ENCODE measurements at regions not wholly inside any gene's neighbourhood (a gene's known extent, or its start where the extent isn't known, plus 50 kb on each side); places are given as distances from the start of the nearest gene placed in this dataset.
"Not testable (repeated sequence)": the region's sequence is repeated elsewhere in the genome, so short reads cannot be mapped to it uniquely, and the experiment has no call there.

GRCh38 chr6:154602708-154603107, 92.2 kb upstream of the CNKSR3 start:
- no peak for DNase-seq

GRCh38 chr6:154604119-154604518, 93.6 kb upstream of the CNKSR3 start:
- DNase-seq, result no peak

- no peak for DNase-seq
These were observed 94.8 kb upstream of the CNKSR3 start for GRCh38 chr6:154605178-154605881.

GRCh38 chr6:154605882-154606370, 95.4 kb upstream of the CNKSR3 start:
- no peak for DNase-seq

GRCh38 chr6:154606457-154606856, 96.0 kb upstream of the CNKSR3 start:
- no peak for DNase-seq

- no peak for DNase-seq
These were observed 96.4 kb upstream of the CNKSR3 start for GRCh38 chr6:154606860-154607259.

GRCh38 chr6:154611241-154611640, 100.8 kb upstream of the CNKSR3 start:
- no peak for DNase-seq

GRCh38 chr6:154611847-154612246, 101.4 kb upstream of the CNKSR3 start:
- DNase-seq, result no peak

GRCh38 chr6:154613137-154613676, 102.7 kb upstream of the CNKSR3 start:
- DNase-seq, result no peak

GRCh38 chr6:154614101-154614500, 103.6 kb upstream of the CNKSR3 start:
- no peak for DNase-seq

- no peak for DNase-seq
These were observed 104.2 kb upstream of the CNKSR3 start for GRCh38 chr6:154614641-154615040.

- peak; percentile 32 for DNase-seq
These were observed 105.1 kb upstream of the CNKSR3 start for GRCh38 chr6:154615483-154616025.

GRCh38 chr6:154617175-154617574, 106.7 kb upstream of the CNKSR3 start:
- DNase-seq, result no peak

GRCh38 chr6:154619146-154619545, 108.7 kb upstream of the CNKSR3 start:
- DNase-seq, result no peak

- no peak for DNase-seq
These were observed 111.2 kb upstream of the CNKSR3 start for GRCh38 chr6:154621686-154622085.

- no peak for DNase-seq
These were observed 110.4 kb upstream of the SCAF8 start for GRCh38 chr6:154622618-154623336.

GRCh38 chr6:154623391-154623790, 109.8 kb upstream of the SCAF8 start:
- no peak for DNase-seq

GRCh38 chr6:154624038-154624599, 109.1 kb upstream of the SCAF8 start:
- no peak for DNase-seq

GRCh38 chr6:154624727-154625126, 108.5 kb upstream of the SCAF8 start:
- not testable (repeated sequence) for DNase-seq

GRCh38 chr6:154625721-154626120, 107.5 kb upstream of the SCAF8 start:
- DNase-seq, result no peak

GRCh38 chr6:154629127-154629526, 104.1 kb upstream of the SCAF8 start:
- DNase-seq, result no peak

- no peak for DNase-seq
These were observed 101.1 kb upstream of the SCAF8 start for GRCh38 chr6:154632119-154632518.

GRCh38 chr6:154637392-154637791, 95.8 kb upstream of the SCAF8 start:
- DNase-seq, result no peak

GRCh38 chr6:154638369-154638768, 94.8 kb upstream of the SCAF8 start:
- no peak for DNase-seq

All from NCI-H2171 (cell line).